ENCODE measurements at regions not wholly inside any gene's neighbourhood (a gene's known extent, or its start where the extent isn't known, plus 50 kb on each side); places are given as distances from the start of the nearest gene placed in this dataset.

DNA sequence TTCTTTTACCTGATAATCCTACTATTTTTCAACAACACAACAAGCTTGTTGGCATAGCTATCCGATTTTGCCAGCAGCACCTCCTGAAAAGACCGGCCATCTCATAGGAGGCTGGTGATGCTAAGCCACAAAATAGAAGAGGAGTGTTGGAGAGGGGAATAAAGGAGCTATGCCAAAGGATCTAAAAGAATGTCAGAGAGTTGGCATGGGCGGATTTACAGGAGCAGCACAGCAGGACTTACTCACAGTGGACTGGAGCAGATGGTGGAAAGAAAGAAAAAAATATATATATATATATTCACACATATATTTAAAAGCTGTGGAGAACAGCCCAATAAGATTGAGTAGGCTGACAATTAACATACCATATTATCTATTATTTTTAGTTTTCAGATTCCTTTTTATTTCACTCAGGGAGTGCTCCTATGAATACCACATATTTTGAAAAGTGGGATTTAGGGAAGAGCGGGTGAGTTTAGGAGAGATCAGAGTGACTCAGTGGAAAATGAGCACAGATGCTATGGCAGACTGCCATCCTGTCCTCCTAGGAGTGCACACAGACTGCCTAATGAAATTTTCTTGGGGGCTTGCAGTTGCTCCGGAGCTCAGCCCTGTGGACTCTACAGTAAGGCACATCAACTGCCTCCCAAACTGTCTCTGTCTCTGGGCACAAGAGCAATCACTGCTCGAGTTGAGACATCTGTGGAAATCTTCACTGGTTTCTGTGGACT lies 394.4 kb upstream of the CHRM3 start:
- Mint-ChIP-seq H3K36me3 (ENCODE audit: low read depth) (no peaks in the 10 kb centered on the region), H3K9me3 (no peaks in the 10 kb centered on the region), H3K27me3 (ENCODE audit: insufficient read depth) (no peaks in the 10 kb centered on the region), H3K4me3 (no peak overlapping the region), H3K4me1 (ENCODE audit: low read depth) (no peaks in the 10 kb centered on the region), H3K27ac (no peak overlapping the region)
- no peak for DNase-seq (ENCODE audit: low spot score)
- intact Hi-C loops (cut with micrococcal nuclease): no loop called here

DNA sequence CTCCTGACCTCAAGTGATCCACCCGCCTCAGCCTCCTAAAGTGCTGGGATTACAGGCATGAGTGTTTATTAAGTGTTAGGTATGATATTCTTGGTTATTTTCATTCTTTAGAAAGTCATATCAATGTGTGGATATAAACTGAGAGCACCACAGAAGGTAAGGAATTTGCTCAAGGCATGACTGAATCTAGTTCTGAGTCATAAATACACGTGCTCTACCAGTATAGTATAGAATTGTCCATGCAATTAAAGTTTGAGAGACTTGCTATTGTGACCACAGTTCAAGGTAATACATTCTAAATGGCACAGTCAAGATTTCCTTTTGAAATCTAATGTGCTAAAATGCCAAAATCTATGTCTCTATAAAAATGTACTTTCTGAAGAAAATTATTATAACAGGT lies 401.1 kb upstream of the CHRM3 start:
- DNase-seq (ENCODE audit: low spot score): no peak
- Mint-ChIP-seq H3K27me3 (ENCODE audit: insufficient read depth) (no peaks in the 10 kb centered on the region), H3K27ac (no peak overlapping the region), H3K4me3 (no peak overlapping the region), H3K9me3 (no peaks in the 10 kb centered on the region), H3K4me1 (ENCODE audit: low read depth) (no peaks in the 10 kb centered on the region), H3K36me3 (ENCODE audit: low read depth) (no peaks in the 10 kb centered on the region)
- intact Hi-C loops (cut with micrococcal nuclease): no loop called here

DNA sequence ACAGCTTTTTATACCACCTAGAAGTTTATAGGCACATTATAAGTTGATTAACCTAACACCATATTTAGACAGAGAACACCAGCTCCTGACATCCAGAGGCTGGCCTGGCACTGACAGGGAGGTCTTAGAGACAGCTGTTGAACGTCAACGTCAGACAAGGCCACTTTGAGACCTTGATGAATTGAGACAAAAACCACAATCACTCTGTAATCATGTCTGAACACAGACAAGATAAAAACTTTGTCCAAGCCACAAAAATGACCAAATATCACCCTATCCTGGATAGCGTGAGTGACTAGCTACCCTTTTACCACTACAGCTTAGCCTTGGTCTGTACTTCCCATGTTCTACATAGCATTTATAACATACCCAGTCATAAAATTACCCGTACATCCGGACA lies 403.6 kb upstream of the CHRM3 start:
- no peak overlapping the region for H3K27ac Mint-ChIP-seq
- H3K4me3 Mint-ChIP-seq: no peak overlapping the region
- H3K27me3 Mint-ChIP-seq (ENCODE audit: insufficient read depth): no peaks in the 10 kb centered on the region
- DNase-seq (ENCODE audit: low spot score): no peak
- no peaks in the 10 kb centered on the region for H3K36me3 Mint-ChIP-seq (ENCODE audit: low read depth)
- intact Hi-C loops (cut with micrococcal nuclease): no loop called here
- H3K4me1 Mint-ChIP-seq (ENCODE audit: low read depth): no peaks in the 10 kb centered on the region
- H3K9me3 Mint-ChIP-seq: no peaks in the 10 kb centered on the region

DNA sequence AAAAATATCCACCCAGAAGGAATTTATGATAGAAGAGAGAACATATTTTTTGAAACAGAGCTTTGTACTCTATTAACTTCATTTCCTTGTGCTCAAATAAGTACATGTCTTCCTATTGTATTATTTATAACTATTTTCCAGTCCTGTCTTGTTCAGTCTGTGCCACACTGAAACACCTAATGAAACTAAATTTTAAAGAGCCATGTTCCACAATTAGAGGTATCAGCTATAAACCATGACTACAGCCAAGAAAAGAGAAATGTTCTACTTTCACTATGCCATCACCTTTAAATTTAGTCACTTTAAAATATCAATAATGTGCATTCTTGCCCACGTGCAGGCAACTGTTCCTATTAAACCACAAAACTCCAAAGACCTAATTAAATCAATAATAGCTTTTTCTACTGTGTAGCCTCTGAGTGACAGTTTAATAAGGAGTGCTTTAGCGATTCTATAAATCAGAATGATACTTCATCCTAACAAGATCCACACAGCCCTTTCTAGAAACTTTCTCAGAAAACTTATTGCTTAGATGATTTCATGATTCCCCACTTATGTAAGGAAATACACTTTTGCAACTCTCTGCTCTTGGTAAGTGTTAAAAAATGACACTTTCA lies 404.9 kb upstream of the CHRM3 start:
- intact Hi-C loops (cut with micrococcal nuclease): no loop called here
- Mint-ChIP-seq H3K27ac (no peak overlapping the region), H3K4me3 (no peak overlapping the region), H3K4me1 (ENCODE audit: low read depth) (no peaks in the 10 kb centered on the region), H3K36me3 (ENCODE audit: low read depth) (no peaks in the 10 kb centered on the region), H3K9me3 (no peaks in the 10 kb centered on the region), H3K27me3 (ENCODE audit: insufficient read depth) (no peaks in the 10 kb centered on the region)
- DNase-seq (ENCODE audit: low spot score): no peak

DNA sequence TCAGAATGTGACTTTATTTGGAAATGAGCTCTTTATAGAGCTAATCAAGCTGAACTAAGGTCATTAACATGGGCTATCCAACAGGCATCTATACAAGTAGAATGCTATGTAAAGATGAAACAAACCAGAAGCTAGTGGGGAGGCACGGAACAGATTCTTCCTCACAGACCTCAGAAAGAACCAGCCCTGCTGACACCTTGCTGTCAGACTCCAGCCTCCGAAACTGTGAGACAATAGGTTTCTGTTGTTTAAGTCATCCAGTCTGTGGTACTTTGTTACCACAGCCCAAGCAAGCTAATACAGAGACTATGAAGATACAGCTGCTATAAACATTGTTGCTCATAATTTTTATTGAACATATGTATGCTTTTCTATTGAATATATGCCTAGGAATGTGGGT lies 406.3 kb upstream of the CHRM3 start:
- Mint-ChIP-seq H3K27me3 (ENCODE audit: insufficient read depth) (no peaks in the 10 kb centered on the region), H3K27ac (no peak overlapping the region), H3K4me1 (ENCODE audit: low read depth) (no peaks in the 10 kb centered on the region), H3K36me3 (ENCODE audit: low read depth) (no peaks in the 10 kb centered on the region), H3K9me3 (no peaks in the 10 kb centered on the region), H3K4me3 (no peak overlapping the region)
- no peak for DNase-seq (ENCODE audit: low spot score)
- intact Hi-C loops (cut with micrococcal nuclease): no loop called here

DNA sequence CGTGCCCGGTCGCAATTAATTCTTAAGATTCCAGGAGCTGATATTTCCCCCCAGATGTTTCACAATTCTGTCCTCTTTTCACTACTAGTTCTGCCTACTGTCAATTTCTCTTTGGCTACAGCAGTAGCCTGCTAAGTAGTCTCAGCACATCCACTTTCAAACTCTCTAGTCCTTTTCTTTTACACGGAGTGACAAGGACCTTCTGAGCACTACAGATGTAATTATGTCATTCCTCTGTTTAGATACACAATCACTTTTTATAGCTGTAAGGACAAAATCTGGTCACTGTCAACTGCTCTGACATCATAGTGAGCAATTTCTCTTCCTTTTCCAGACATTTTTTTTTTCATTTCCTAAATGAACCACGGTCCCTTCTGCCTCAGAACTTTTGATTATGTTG lies 421.7 kb upstream of the CHRM3 start:
- Mint-ChIP-seq H3K4me1 (ENCODE audit: low read depth) (no peaks in the 10 kb centered on the region), H3K4me3 (no peak overlapping the region), H3K9me3 (peaks cover 6% of the 10 kb centered on the region), H3K36me3 (ENCODE audit: low read depth) (no peaks in the 10 kb centered on the region), H3K27ac (no peak overlapping the region), H3K27me3 (ENCODE audit: insufficient read depth) (no peaks in the 10 kb centered on the region)
- intact Hi-C loops (cut with micrococcal nuclease): no loop called here
- no peak for DNase-seq (ENCODE audit: low spot score)

DNA sequence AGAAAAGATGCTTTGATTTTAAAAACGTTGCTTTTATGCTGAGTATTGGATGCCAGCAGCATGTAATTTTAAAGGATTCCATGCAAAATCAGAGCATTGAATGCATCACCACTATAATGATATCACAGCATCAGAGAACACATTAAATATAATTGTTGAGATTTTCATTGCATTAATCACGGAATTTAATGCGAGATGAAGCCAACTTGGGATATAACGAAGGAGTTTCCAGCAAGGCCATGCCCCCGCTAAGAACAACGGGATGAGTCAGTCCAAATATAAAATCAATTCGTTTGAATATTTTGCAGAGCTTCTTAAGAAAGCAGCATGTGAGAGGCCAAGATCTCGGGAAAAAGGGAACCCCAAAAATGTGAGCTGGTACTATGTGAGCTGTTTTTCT lies 423.4 kb upstream of the CHRM3 start:
- H3K4me1 Mint-ChIP-seq (ENCODE audit: low read depth): no peaks in the 10 kb centered on the region
- no peak overlapping the region for H3K4me3 Mint-ChIP-seq
- no peaks in the 10 kb centered on the region for H3K27me3 Mint-ChIP-seq (ENCODE audit: insufficient read depth)
- H3K9me3 Mint-ChIP-seq: peaks cover 6% of the 10 kb centered on the region
- H3K36me3 Mint-ChIP-seq (ENCODE audit: low read depth): no peaks in the 10 kb centered on the region
- H3K27ac Mint-ChIP-seq: no peak overlapping the region
- DNase-seq (ENCODE audit: low spot score): no peak
- intact Hi-C loops (cut with micrococcal nuclease): no loop called here

DNA sequence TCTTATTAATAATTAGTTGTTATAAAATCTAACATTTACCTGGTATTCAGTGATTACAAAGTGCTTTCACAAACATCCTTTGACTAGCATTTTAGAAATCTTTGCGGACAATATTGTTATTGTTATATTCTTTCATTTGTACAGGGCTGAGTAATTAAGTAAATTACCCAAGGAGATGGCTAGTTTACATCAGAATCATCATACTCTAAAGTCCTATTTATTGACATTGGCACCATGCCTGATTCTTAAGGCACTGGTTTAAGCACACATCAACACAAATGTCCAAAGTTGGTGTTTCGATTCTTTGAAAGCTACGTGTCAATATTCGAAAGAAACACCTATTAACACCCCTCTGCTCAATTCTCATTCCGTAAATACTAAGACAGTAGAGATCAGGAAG lies 424.6 kb upstream of the CHRM3 start:
- Mint-ChIP-seq H3K4me3 (no peak overlapping the region), H3K36me3 (ENCODE audit: low read depth) (no peaks in the 10 kb centered on the region), H3K27ac (no peak overlapping the region), H3K9me3 (peaks cover 6% of the 10 kb centered on the region), H3K4me1 (ENCODE audit: low read depth) (no peaks in the 10 kb centered on the region), H3K27me3 (ENCODE audit: insufficient read depth) (no peaks in the 10 kb centered on the region)
- no peak for DNase-seq (ENCODE audit: low spot score)
- intact Hi-C loops (cut with micrococcal nuclease): no loop called here

DNA sequence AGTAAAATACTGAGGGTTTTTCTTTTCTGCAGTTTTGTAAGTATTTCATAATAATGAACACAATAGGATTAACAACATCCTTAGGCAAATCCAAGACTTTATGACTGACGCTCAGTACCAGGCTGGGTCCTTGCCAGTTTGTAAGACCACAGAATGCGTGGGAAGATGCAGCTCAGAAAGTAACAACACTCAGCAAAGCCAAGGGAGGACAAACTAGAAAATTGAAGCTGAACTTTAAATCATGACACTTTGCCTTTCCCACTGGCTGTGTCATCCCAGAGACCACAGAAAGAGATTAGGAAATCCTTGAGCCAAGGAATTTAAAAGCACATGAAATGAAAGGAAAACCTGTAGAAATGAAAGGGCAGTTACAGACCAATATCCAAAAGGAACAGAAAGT lies 426.3 kb upstream of the CHRM3 start:
- H3K27me3 Mint-ChIP-seq (ENCODE audit: insufficient read depth): no peaks in the 10 kb centered on the region
- intact Hi-C loops (cut with micrococcal nuclease): no loop called here
- H3K4me3 Mint-ChIP-seq: no peak overlapping the region
- H3K9me3 Mint-ChIP-seq: peaks cover 6% of the 10 kb centered on the region
- no peaks in the 10 kb centered on the region for H3K36me3 Mint-ChIP-seq (ENCODE audit: low read depth)
- H3K4me1 Mint-ChIP-seq (ENCODE audit: low read depth): no peaks in the 10 kb centered on the region
- no peak for DNase-seq (ENCODE audit: low spot score)
- no peak overlapping the region for H3K27ac Mint-ChIP-seq

DNA sequence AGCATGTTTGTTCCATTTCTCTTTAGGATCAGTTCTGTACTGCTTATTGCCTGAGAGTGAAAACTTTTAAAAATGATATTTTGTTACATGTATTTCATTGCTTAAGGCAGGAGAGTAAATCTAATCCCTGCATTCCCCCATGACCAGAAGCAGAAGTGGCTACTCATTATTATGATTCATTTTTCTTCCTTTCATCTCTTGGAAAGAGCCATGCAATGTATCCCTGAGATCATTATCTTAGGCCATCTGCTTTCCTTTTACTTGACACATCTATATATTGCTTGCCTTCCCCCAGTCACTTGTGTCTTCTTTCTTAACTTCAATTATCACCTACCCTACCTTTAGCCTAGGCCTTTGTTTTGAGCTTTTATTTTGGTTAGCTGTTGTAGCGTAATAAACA lies 430.4 kb upstream of the CHRM3 start:
- H3K4me3 Mint-ChIP-seq: no peak overlapping the region
- H3K4me1 Mint-ChIP-seq (ENCODE audit: low read depth): no peaks in the 10 kb centered on the region
- H3K27me3 Mint-ChIP-seq (ENCODE audit: insufficient read depth): no peaks in the 10 kb centered on the region
- H3K36me3 Mint-ChIP-seq (ENCODE audit: low read depth): no peaks in the 10 kb centered on the region
- H3K27ac Mint-ChIP-seq: no peak overlapping the region
- H3K9me3 Mint-ChIP-seq: no peaks in the 10 kb centered on the region
- no peak for DNase-seq (ENCODE audit: low spot score)
- intact Hi-C loops (cut with micrococcal nuclease): no loop called here

DNA sequence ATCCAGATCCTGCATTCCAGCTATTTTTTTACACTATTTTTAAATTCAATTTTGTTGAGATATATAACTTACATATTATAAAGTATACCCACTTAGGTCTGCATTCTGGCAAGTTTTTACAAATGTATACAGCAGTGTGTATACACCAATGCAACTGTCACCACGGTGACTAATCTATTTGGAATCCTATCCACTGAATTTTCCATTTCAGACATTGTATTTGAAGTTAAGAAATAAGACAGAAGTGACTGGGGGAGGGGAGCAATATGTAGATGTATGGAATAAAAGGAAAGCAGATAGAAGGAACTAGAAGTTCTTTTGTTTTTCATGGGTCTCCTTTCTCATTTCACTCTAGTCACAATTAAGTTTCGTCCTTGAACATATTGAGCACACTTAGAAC lies 431.5 kb upstream of the CHRM3 start:
- DNase-seq (ENCODE audit: low spot score): no peak
- Mint-ChIP-seq H3K36me3 (ENCODE audit: low read depth) (no peaks in the 10 kb centered on the region), H3K27me3 (ENCODE audit: insufficient read depth) (no peaks in the 10 kb centered on the region), H3K4me3 (no peak overlapping the region), H3K27ac (no peak overlapping the region), H3K4me1 (ENCODE audit: low read depth) (no peaks in the 10 kb centered on the region), H3K9me3 (no peaks in the 10 kb centered on the region)
- intact Hi-C loops (cut with micrococcal nuclease): no loop called here

DNA sequence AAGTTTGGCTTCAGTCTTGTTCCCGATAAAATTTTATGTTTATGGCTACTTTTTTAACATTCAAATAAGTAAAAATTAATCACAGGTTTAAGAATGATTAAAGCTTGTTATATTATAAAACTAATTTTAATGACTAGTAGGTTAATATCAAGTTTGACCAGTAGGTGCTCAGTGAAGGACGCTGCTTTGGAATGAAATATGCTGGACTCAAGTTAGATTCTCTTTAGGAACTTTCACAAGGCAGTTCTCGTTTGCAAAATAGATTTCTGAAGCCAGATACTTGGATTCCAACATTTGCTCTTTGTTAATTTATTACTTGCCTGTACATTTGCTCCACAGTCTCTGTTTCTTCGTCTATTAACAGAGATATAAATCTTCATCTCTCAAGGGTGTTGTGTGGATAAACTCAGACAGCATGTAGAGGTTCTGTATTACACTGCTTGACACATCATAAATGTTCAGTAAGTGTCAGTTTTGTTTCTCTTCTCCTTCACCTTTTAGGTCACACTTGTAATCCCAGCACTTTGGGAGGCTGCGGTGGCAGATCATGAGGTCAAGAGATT lies 432.8 kb upstream of the CHRM3 start:
- no peak for DNase-seq (ENCODE audit: low spot score)
- Mint-ChIP-seq H3K4me1 (ENCODE audit: low read depth) (no peaks in the 10 kb centered on the region), H3K4me3 (no peak overlapping the region), H3K27me3 (ENCODE audit: insufficient read depth) (no peaks in the 10 kb centered on the region), H3K36me3 (ENCODE audit: low read depth) (no peaks in the 10 kb centered on the region), H3K9me3 (no peaks in the 10 kb centered on the region), H3K27ac (no peak overlapping the region)
- intact Hi-C loops (cut with micrococcal nuclease): no loop called here

DNA sequence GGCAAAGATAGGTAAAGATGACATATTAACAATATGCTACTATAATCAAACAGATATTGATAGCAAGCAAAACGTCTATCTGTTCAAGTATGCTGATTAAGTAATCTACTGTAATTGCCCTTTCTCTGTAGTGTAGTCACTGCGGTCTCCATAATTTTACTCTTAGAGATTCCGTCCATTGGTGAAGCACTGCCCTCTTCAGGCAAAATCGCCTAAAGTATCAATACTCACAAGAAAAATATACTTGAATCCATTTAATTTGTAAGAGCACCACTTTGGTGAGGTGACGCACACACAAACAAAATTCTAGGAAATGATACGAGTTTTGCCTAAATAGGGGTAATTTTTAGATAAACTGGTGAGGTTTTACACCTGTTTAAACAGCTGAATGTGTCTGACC lies 434.6 kb upstream of the CHRM3 start:
- DNase-seq (ENCODE audit: low spot score): no peak
- Mint-ChIP-seq H3K4me1 (ENCODE audit: low read depth) (no peaks in the 10 kb centered on the region), H3K4me3 (no peak overlapping the region), H3K27me3 (ENCODE audit: insufficient read depth) (no peaks in the 10 kb centered on the region), H3K9me3 (no peaks in the 10 kb centered on the region), H3K27ac (no peak overlapping the region), H3K36me3 (ENCODE audit: low read depth) (no peaks in the 10 kb centered on the region)
- intact Hi-C loops (cut with micrococcal nuclease): no loop called here

DNA sequence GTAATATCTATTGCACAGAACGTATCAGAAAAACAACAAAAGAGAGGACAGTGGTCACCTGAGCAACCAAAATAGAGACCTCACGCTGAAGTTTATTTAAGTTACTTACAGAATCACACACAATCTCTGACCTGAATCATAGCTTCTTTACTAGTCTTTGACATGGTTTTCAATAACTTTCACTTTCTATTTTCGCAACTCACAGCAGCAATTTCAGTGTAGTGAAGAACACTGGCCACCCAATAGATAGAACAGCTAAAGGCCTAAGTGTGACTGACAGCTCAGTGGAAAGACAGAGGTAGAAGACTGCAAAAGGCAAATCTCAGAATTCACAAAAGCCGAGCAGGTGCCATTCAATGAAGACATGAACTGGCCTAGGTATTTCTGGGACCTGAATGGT lies 435.6 kb upstream of the CHRM3 start:
- Mint-ChIP-seq H3K9me3 (no peaks in the 10 kb centered on the region), H3K4me1 (ENCODE audit: low read depth) (no peaks in the 10 kb centered on the region), H3K27me3 (ENCODE audit: insufficient read depth) (no peaks in the 10 kb centered on the region), H3K27ac (no peak overlapping the region), H3K36me3 (ENCODE audit: low read depth) (no peaks in the 10 kb centered on the region), H3K4me3 (no peak overlapping the region)
- intact Hi-C loops (cut with micrococcal nuclease): no loop called here
- DNase-seq (ENCODE audit: low spot score): no peak
